ENCODE measurements at regions not wholly inside any gene's neighbourhood (a gene's known extent, or its start where the extent isn't known, plus 50 kb on each side); places are given as distances from the start of the nearest gene placed in this dataset.

DNA sequence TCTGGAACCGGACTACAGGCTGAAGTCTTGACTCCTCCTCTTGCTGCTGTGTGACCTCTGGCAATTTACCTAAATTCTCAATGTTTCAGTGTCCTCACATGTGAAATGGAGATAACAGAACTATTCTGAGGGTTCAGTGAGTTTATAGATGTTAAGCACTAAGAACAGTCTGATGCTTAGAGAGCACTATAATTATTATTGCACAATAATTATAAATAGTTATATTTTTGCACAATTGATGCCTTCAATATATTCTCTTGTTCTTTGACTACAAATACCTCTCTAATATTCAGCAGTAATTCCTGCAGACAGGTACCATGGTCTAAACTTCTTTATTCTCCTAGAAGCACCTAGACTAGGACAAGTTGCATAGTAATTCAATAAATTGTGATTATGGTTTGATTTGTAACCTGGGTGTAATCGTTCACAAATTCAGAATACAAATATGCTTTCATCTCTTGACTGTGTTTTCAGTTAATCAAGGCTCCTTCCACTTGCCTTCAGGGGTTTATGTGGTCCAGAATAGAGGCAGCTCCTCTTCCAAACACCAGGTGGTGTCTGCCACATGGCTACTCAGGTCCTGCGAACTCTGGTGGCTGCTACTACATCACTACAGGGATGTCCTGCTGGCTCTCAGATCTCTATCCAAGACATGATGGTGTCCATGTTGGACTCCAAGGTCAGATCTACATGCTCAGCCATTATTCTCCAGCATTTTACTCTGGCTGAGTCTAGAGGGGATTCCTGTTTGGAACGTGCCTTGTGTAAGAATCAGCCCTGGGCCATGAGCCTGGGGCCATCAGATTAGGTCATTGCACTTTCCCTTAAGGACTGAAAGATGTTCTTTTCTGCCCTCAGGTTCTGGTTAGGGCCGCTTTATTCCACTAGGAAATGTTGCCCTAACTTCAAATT lies 103.4 kb downstream of the QRFPR start:
- no peak for ATAC-seq

GRCh38 chr4:121273191-121273590 lies 107.6 kb downstream of the QRFPR start:
- no peak for ATAC-seq

DNA sequence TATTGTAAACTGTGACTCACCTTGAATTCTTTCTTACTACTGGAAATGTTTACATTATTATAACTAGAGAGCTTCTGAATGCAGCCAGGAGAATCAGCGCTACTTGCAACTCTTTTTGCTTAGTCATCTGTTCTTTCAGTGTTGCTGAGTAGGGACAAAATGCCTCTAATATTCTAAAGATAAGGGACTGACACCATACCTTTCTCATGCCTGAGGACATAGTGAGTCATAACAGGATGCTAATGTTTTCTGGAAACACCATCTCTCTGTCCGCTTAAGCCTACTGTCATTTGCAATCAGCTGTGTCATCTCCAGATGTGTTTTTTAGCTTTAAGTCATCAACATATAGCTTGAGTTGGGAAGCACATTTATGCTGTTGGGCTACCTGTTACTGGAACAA lies 108.3 kb downstream of the QRFPR start:
- peak; percentile 61 to 74 for ATAC-seq

- ATAC-seq, result no peak
These were observed 106.3 kb upstream of the TNIP3 start for GRCh38 chr4:121270389-121270788.

- ATAC-seq, result no peak
These were observed 104.9 kb upstream of the TNIP3 start for GRCh38 chr4:121269001-121269400.

GRCh38 chr4:121266982-121267381 lies 102.9 kb upstream of the TNIP3 start:
- no peak for ATAC-seq

DNA sequence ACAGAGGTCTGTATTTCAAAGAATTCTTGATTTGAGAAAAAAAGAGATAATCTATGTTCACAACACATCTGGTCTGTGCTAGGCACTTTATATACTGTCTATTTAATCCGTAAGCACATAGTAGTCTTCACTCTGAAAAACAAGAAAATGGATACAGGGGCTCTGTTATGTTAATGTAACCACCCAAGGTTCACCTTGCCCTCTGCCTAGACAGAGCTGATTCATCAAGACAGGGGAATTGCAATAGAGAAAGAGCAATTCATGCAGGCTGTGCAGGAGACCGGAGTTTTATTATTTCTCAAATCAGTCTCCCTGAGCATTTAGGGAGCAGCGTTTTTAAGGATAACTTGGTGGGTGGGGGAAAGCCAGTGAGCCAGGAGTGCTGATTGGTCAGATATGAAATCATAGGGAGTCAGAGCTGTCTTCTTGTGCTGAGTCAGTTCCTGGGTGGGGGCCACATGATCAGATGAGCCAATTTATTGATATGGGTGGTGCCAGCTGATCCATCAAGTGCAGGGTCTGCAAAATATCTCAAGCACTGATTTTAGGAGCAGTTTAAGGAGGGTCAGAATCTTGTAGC lies 92.9 kb upstream of the TNIP3 start:
- peak; percentile 39 to 44 for ATAC-seq

DNA sequence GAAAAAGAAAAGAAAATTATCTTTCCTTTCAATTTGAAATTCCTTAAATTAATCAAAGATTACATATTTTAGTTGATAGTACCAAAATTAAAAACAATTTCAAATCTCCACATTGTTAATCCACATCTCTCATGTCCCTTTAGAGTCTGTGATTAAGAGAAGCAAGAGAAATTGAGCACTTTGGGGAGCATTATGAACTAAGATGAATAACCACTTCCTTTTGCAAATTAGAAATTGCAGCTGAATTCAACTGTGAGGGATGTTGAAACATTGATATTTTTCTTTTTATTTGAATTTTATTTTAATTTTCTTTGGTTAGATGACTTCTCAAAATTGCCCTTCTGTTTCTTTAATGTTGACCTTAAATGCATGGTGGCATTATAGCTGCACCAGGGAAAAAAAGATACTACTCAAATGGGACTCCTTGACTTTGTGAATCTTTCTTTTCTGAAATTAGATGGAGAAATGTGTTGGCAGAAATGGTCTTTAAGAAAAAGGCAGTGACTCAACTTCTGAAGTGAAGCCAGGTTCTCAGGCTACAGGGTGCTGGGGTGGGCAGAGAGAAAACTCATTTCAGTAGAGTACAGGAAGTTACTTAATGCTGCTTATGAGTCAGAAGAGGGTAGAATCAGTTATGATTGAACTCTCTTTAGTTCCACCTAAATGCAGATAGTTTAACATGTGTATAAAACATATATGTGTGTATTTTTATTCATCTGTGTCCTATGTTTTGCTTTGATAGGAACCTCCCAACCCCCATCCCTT lies 92.0 kb upstream of the TNIP3 start:
- peak; percentile 98 for ATAC-seq

- ATAC-seq, result no peak
These were observed 89.8 kb upstream of the TNIP3 start for GRCh38 chr4:121253961-121254360.

- ATAC-seq, result no peak
These were observed 88.2 kb upstream of the TNIP3 start for GRCh38 chr4:121252224-121252806.

- no peak for ATAC-seq
These were observed 84.6 kb upstream of the TNIP3 start for GRCh38 chr4:121248747-121249146.

GRCh38 chr4:121246698-121247097 lies 82.6 kb upstream of the TNIP3 start:
- ATAC-seq, result no peak

GRCh38 chr4:121243485-121243884 lies 79.4 kb upstream of the TNIP3 start:
- ATAC-seq, result peak; percentile 80 to 87

- ATAC-seq, result no peak
These were observed 78.1 kb upstream of the TNIP3 start for GRCh38 chr4:121242188-121242750.

- no peak for ATAC-seq
These were observed 75.8 kb upstream of the TNIP3 start for GRCh38 chr4:121239951-121240350.

- no peak for ATAC-seq
These were observed 74.3 kb upstream of the TNIP3 start for GRCh38 chr4:121238461-121238860.

DNA sequence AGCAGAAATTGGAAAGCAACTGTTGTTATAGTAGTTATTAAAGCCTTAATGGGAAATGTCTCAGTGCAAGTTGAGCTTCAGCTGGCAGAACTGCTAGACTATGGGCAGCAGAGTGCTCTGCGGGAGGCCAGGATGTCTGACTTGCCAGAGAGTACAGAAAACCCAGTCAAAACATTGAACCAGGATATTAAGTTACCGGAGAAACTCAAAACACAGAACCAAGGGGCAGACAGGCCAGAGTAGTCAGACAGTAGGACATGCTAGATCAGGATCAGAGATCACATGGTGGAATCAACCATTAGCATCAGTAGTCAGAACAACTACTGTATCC lies 72.9 kb upstream of the TNIP3 start:
- no peak for ATAC-seq

- ATAC-seq, result no peak
These were observed 72.4 kb upstream of the TNIP3 start for GRCh38 chr4:121236353-121237068.

DNA sequence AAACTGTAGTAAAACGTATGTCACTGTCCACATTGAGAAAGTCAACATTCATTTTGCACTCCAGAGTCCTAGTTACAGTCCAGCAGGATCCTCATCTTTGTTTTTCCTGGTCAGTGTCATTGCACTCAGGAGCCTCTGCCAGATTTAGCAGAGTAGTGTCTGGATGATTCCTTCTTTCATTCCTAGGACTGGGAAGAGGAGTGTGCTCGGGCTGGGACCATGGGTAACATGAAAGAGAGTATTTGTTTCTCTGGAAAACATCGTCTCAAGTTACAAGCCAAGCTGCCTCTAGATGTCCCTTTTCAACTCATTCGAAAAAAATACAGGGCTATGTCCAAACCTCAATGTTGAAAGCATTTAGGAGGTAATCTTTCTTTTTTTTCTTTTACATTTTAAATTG lies 69.9 kb upstream of the TNIP3 start:
- ATAC-seq, result no peak

DNA sequence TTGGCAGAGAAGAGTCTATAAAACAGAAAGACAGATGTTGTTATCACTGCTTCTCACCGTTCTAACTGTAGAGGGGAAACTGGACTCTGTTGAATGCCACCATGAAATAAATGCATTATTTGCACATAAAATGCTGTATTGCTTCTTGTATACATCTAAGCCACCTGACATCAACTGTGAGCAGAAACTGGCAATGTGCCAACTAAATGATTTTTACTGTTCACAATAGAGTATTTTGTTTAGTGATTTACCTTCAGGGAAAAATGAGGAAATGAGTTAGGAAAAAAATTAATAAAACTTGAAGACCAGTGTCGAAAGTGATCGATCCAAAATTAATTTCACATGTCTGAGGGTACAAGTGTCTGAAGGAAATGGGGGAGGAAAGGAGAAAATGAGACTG lies 65.9 kb upstream of the TNIP3 start:
- ATAC-seq, result no peak

DNA sequence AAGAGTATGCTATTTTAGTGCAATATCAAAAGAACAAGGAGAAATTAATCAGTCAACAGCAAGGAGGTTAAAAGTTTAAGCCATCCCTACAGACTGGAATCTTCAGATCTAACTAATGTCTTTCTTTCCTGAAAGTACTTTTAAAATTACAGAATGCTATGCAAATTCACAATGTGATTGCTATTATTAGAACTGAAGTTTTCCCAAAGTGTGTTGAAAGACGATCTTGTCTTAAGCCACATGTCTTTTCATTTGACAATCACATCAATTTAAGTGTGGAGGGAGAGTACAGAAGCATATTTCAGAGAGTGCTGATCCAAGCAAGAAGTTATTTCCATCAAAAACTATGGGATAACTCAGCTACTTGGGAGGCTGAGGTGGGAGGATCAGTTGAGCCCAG lies 64.7 kb upstream of the TNIP3 start:
- no peak for ATAC-seq

GRCh38 chr4:121227341-121227792 lies 63.2 kb upstream of the TNIP3 start:
- peak; percentile 97 to 98 for ATAC-seq
